ENCODE measurements at regions not wholly inside any gene's neighbourhood (a gene's known extent, or its start where the extent isn't known, plus 50 kb on each side); places are given as distances from the start of the nearest gene placed in this dataset.

- no peak for DNase-seq
Measured at GRCh38 chr1:14511796-14512585, 86.5 kb upstream of the KAZN start.

GRCh38 chr1:14513111-14513510 is 85.4 kb upstream of the KAZN start:
- DNase-seq: no peak

GRCh38 chr1:14514739-14515138 is 83.7 kb upstream of the KAZN start:
- no peak for DNase-seq

DNA sequence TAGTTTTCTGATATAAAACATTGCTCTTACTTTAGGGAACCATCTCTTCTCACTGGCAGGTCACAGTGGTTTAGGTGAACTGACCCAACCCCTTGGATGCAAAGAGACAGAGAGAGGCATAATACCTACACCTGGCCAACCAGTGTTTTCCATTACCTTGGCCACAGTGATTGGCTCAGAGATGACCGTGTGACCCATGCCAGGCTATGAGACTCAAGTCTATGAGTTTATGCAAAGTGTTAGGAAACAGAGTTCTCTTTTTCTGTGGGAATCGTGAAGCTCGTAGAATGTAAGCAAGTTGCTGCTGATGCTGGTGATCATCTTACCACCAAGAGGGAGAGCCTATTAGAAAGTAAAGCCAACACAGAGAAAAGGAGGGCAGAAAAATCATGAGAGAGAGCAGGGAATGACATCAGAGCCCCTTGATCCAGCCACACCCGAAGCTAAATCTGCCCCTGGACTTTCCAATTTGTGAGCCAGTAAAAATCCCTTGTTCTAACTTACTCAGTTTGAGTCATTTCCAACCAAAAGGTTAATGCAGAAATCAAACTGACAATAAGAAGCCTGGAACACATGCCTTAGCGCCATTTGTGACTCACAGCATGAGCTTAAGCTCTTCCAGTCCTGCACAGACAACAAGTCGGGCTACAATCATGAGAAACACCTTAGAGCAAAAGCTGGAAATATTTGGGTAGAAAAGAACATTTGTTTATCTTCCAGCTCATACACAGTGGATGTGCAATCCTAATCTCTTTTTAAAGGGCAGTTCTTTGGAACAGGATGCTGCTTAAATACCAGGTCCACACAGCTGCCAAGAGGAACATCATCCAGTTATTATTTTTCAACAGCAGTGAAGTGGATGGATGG is 81.3 kb upstream of the KAZN start:
- no peak for DNase-seq

- no peak for DNase-seq
Measured at GRCh38 chr1:14517841-14518180, 80.7 kb upstream of the KAZN start.

DNA sequence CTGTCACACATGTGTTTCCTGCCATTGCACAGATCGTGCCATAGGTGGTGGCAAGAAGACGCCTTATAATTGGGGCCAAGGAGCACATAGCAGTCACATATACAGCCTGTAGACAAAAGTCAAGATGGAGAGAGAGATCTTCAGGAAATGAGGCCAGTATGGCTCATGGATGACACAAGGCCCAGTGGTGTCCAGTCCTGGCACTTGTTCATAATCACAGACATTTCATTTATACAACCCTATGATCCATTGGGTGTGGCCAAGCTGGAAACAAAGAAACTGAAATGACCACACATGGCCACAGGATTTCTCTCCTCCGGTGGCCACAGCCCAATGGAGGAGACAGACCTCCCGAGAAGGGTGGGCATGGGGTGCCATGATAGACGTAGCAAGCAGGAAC is 78.5 kb upstream of the KAZN start:
- DNase-seq: no peak

- no peak for DNase-seq
Measured at GRCh38 chr1:14520514-14521163, 77.8 kb upstream of the KAZN start.

GRCh38 chr1:14521622-14522021 is 76.9 kb upstream of the KAZN start:
- no peak for DNase-seq

DNA sequence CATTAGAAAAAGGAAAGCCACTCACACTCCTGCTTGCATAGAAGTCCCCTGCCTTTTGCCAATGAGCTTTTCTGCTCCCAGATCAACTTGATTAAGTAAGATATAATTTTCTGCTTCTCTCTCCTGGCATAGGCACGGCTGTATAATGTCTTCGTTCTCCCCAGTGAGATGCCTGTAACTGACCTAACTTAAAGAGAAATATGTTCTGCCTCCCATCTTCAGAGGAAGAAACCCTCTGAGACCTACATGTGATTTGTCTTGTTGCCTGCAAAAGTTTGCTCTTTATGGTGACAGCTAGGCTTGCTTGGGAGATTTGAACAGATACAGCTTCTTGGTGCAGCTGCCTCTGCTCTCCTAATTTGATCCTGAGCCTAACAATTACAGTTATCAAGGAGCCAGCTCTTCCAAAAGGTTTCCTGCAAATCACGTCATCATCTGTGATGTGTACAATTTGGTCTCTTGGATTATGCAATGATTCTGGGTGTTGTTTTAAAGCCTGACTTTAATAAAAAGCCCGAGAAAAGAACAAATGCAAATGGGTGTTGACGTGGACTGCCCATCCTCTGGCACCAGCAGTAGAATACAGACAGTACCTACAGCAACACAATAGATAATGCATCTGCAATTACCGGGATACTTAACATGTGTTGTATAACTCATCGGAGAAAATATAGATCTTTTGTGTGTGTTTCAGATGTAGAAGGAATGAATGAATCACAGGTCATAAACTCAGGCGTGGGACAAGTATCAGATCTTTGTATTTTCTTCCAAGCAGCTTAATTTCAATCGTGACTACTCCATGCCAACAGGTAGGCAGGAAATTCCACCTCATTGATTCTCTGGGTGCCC is 76.2 kb upstream of the KAZN start:
- DNase-seq: no peak

- DNase-seq: no peak
Measured at GRCh38 chr1:14522926-14523241, 75.6 kb upstream of the KAZN start.

DNA sequence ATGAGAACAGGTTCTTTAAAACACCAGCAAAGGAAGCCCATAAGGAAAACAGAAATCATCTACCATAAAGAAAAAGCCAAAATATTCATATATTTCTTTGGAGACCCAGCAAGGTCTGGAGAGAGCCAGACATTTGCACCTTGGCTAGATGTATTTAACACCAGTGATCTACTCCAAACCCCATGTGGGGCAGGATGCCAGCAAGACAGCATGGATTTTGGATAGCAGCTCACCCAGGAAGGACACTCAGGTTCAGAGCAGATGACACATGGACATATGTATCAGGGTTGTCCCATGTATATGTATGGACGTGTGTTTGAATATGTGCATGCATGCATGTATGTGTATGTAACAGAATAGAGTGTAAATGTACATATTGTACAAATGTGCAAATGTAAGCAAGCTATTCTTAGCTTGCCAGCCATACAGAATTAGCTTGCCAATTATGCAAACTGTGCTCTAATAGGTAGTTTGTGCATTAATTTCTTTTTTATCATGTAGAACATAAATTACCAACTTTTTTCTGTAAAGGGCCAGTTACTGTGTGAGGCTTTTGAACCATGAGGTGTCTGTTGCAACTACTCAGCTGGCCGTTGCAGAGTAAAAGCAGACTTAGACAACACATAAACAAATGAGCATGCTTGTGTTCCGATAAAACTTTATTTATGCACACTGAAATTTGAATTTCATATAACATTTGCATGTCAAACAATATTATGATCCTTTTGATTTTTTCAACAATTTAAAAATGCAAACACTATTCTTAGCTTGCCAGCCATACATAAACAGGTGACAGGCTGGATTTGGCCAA is 73.5 kb upstream of the KAZN start:
- no peak for DNase-seq

GRCh38 chr1:14529475-14529874 is 69.0 kb upstream of the KAZN start:
- DNase-seq: no peak

DNA sequence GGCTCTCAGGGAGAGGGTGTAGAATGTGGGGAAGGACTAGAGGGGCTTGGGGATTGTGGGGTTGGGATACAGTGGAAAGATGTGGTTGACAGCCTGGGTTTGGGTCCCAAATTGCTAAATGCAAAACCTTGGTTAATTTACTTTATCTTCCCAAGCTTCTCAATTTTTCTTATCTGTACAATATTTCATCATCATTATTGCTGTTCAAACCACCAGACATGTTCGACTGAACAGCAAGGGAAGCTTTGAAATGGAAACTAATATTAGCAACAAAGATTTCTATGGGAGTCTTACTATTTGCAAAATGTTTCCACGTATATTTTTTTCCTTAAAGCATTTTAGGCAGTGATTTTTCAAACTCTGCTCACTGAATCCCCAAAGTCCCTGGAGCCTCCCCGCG is 67.0 kb upstream of the KAZN start:
- DNase-seq: no peak

- no peak for DNase-seq
Measured at GRCh38 chr1:14535619-14536355, 62.7 kb upstream of the KAZN start.

- no peak for DNase-seq
Measured at GRCh38 chr1:14538335-14538734, 60.1 kb upstream of the KAZN start.

- DNase-seq: no peak
Measured at GRCh38 chr1:14539309-14539708, 59.2 kb upstream of the KAZN start.

DNA sequence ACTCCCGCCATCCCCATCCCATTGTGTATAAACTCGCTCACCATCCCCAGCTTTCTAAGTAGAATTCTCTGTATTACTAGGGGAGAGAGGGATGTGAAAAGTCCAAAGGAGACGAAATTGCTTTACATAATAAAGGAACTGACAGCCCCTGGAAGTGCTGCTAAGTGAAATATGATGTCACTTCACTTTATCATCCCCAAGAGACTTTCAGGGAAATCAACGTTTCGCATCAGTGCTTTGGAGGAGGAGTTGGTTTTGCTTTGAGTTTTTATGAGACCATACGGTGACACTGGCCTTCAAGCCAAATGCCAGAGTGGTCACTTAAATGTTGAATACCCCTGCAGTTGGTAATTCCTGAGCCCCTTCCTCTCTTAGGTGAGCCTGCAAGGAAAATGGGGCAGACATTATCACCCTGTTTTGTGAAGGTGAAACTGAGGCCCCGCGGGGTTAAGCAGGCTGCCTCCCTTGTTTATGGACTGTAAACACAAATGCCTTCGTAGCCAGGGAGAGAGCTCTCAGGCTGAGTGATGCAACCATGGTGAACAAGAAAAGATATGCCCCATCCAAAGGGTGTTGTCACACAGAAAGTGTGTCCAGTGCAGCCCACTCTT is 58.4 kb upstream of the KAZN start:
- DNase-seq: no peak

GRCh38 chr1:14541348-14541747 is 57.1 kb upstream of the KAZN start:
- DNase-seq: no peak

DNA sequence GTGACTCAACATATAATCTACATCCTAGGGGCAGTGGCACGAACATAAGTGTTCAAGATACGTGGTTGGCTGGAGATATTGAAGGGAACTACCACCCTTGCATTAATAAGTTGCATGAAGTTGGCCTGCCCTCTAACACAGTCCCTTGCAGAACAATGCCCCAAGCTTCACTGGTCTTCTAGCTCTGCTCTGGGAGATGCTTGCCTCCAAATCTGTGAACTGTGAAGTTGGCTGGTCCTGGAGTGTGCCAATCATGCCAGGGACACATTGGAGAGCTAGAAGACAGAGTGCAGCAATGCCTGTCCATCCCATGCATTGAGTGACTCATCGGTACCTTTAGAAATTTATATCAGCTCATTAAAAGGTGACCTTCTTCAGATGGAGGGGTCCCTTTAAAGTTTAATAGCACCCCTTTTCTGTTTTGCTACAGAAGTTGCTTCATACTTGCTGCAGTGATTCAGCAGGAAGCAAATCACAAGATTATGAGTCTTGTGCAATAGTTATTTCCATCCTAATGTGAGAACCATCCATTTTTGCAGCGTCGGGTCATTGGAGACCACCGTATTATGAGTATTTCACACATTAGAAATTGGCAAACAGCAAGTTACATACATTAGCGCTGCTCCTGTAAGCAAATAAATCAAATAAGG is 55.2 kb upstream of the KAZN start:
- no peak for DNase-seq

GRCh38 chr1:14544319-14544718 is 54.2 kb upstream of the KAZN start:
- DNase-seq: no peak
